Activated B cell treated with CpG ODN at 0.5 μM for 24 hours (primary cell): ENCODE measurements at regions not wholly inside any gene's neighbourhood (a gene's known extent, or its start where the extent isn't known, plus 50 kb on each side); places are given as distances from the start of the nearest gene placed in this dataset.

Experiments
- ATAC-seq: fragments of 200-7000 bp; cut with Tn5 transposase; one replicate; pipeline ENCODE4 v1.10.0; 2021; ENCODE audit warnings: low read depth, mild to moderate bottlenecking, moderate library complexity
- CTCF ChIA-PET: fragments of 350-600 bp; sonication (Branson Sonifier 250); formaldehyde crosslinking; loops from one replicate; lab custom pipeline; 2021; ENCODE audit warnings: antibody characterized with exemption; lab: Charles Lee
- POLR2A ChIA-PET: fragments of 350-600 bp; sonication (Branson Sonifier 250); formaldehyde crosslinking; loops from one replicate; lab custom pipeline; 2021; ENCODE audit warnings: antibody characterized with exemption; lab: Charles Lee
- DNase-seq: peaks from one replicate; pipeline ENCODE4 v3.0.0; 2022
- H3K27ac Mint-ChIP-seq: one replicate; pipeline ENCODE4 v1.8.0; 2020; ENCODE audit warnings: mixed read lengths
- H3K27me3 Mint-ChIP-seq: one replicate; pipeline ENCODE4 v1.8.0; 2021; ENCODE audit warnings: mixed read lengths
- H3K36me3 Mint-ChIP-seq: one replicate; pipeline ENCODE4 v1.8.0; 2021; ENCODE audit warnings: low read depth, mixed read lengths
- H3K4me1 Mint-ChIP-seq: one replicate; pipeline ENCODE4 v1.8.0; 2021; ENCODE audit warnings: mixed read lengths
- H3K4me3 Mint-ChIP-seq: one replicate; pipeline ENCODE4 v1.8.0; 2020; ENCODE audit warnings: mild to moderate bottlenecking, mixed read lengths
- H3K9me3 Mint-ChIP-seq: one replicate; pipeline ENCODE4 v1.8.0; 2020; ENCODE audit warnings: mixed read lengths
- CTCF ChIP-seq: fragments of 200-600 bp; IDR thresholded peaks from one replicate; pipeline ENCODE4 v1.8.0; 2022; ENCODE audit warnings: antibody characterized with exemption, mild to moderate bottlenecking
- intact Hi-C: fragments of 100-400 bp; cut with micrococcal nuclease; formaldehyde crosslinking; loops from one replicate; pipeline ENCODE4 v1.15.1; 2024

- no peaks in the 10 kb centered on the region for H3K27me3 Mint-ChIP-seq
- H3K36me3 Mint-ChIP-seq = peaks cover 13% of the 10 kb centered on the region
- ATAC-seq (no peak), DNase-seq (no peak)
- POLR2A ChIA-PET = no interaction called here
- peaks cover 43% of the 10 kb centered on the region for H3K4me1 Mint-ChIP-seq
- no peaks in the 10 kb centered on the region for H3K9me3 Mint-ChIP-seq
- intact Hi-C loops = no loop called here
- no peak overlapping the region for H3K4me3 Mint-ChIP-seq
- CTCF ChIA-PET = no interaction called here
- no peak overlapping the region for H3K27ac Mint-ChIP-seq
- no peak for TF ChIP-seq CTCF
Observed at GRCh38 chr10:45564303-45564959, 108.1 kb downstream of the ZFAND4 start.

DNA sequence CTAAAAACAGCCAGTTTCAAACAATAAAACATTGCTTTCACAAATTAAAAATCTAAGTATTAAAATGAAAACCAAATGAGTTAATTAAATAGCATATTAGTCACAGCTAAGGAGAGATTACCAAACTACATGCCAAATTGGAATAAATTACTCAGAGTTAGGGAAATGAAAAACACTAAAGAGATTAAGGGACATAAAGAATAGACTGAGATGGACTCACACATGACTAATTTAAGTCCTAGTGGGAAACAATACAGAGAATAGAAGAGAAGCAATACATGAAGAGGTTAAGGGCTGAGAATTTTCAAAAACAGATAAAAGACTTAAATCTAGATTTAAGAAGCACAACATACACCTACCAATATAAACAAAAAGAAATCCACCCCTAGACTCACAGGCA, 110.6 kb downstream of the ZFAND4 start:
- DNase-seq (no peak), ATAC-seq (no peak)
- Mint-ChIP-seq H3K4me1 (peaks cover 58% of the 10 kb centered on the region), H3K4me3 (no peak overlapping the region), H3K9me3 (no peaks in the 10 kb centered on the region), H3K36me3 (peaks cover 14% of the 10 kb centered on the region), H3K27ac (no peak overlapping the region), H3K27me3 (no peaks in the 10 kb centered on the region)
- TF ChIP-seq CTCF = no peak
- ChIA-PET POLR2A (no interaction called here), CTCF (interaction anchor here (1.8 kb wide), 1 partner anchor 97 kb away, joined by 4 read pairs; no protein-coding TSS in a partner anchor)
- intact Hi-C loops = no loop called here

- no peak for ATAC-seq
- ChIA-PET POLR2A (no interaction called here), CTCF (interaction anchor here (1.8 kb wide), 1 partner anchor 95 kb away, joined by 4 read pairs; no protein-coding TSS in a partner anchor)
Observed at GRCh38 chr10:45560262-45560661, 112.3 kb downstream of the ZFAND4 start.

GRCh38 chr10:45558425-45558824, 114.1 kb downstream of the ZFAND4 start:
- intact Hi-C loops = loop anchor here (5.0 kb wide), 1 partner anchor 34 kb away; no protein-coding TSS in a partner anchor
- H3K4me3 Mint-ChIP-seq = no peak overlapping the region
- H3K9me3 Mint-ChIP-seq = no peaks in the 10 kb centered on the region
- no peaks in the 10 kb centered on the region for H3K27me3 Mint-ChIP-seq
- DNase-seq (no peak), ATAC-seq (no peak)
- TF ChIP-seq CTCF = no peak
- ChIA-PET CTCF (no interaction called here), POLR2A (no interaction called here)
- H3K36me3 Mint-ChIP-seq = peaks cover 23% of the 10 kb centered on the region
- H3K4me1 Mint-ChIP-seq = peaks cover 53% of the 10 kb centered on the region
- no peak overlapping the region for H3K27ac Mint-ChIP-seq

More at GRCh38 chr10:45560262-45560661, 112.3 kb downstream of the ZFAND4 start:
- Mint-ChIP-seq H3K27me3 (no peaks in the 10 kb centered on the region), H3K36me3 (peaks cover 19% of the 10 kb centered on the region), H3K4me3 (no peak overlapping the region), H3K9me3 (no peaks in the 10 kb centered on the region), H3K4me1 (peaks cover 59% of the 10 kb centered on the region), H3K27ac (no peak overlapping the region)
- DNase-seq = no peak
- intact Hi-C loops = no loop called here
- no peak for TF ChIP-seq CTCF

DNA sequence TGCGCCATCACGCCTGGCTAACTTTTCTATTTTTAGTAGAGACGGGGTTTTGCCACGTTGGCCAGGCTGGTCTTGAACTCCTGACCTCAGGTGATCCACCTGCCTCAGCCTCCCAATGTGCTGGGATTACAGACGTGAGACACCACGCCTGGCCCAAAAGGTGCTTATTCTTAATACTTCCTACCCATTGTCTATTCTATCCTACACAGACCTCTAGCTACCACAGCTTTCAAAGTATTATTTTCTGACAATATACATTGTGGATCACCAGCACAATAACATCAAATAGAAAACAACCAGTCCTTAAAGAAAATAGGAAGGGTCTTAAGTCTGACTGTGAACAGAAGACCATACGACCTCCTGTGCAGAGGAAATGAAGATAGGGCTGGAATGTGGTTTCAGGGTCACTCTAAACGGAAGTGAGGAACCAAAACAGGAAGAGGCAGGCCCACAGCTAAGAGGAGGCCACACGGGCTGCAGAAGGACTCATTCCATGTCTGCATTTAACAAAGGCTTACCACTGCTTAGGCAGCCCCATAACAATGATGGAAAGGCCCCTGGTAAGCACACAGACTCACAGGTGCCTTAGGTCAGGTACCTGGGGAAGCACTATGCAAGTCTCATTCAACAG, 115.2 kb downstream of the ZFAND4 start:
- CTCF ChIA-PET = no interaction called here

More for the DNA sequence above, 115.2 kb downstream of the ZFAND4 start:
- no peak for TF ChIP-seq CTCF
- H3K4me1 Mint-ChIP-seq = peaks cover 53% of the 10 kb centered on the region
- intact Hi-C loops = loop anchor here (2.0 to 5.0 kb wide), 2 partner anchors 23 to 35 kb away; no protein-coding TSS in a partner anchor
- H3K9me3 Mint-ChIP-seq = no peaks in the 10 kb centered on the region
- H3K27ac Mint-ChIP-seq = peak overlapping the region; percentile 75
- DNase-seq (no peak), ATAC-seq (peak; percentile 76)
- H3K27me3 Mint-ChIP-seq = no peaks in the 10 kb centered on the region
- H3K4me3 Mint-ChIP-seq = peak overlapping the region; percentile 42
- POLR2A ChIA-PET = no interaction called here
- peaks cover 25% of the 10 kb centered on the region for H3K36me3 Mint-ChIP-seq
